WI38 (cell line): ENCODE measurements at regions not wholly inside any gene's neighbourhood (a gene's known extent, or its start where the extent isn't known, plus 50 kb on each side); places are given as distances from the start of the nearest gene placed in this dataset.

Experiments
- H3K4me3 ChIP-seq: 2 replicates; pipeline ENCODE4 v1.5.1; 2011; ENCODE audit warnings: low read depth, mild to moderate bottlenecking, control low read depth, low read length
- TF ChIP-seq, protein P1 (sequence below): IDR thresholded peaks from 2 replicates; pipeline ENCODE4 v1.5.1; 2012; ENCODE audit warnings: low read depth, mild to moderate bottlenecking, control low read depth, low read length

DNA sequence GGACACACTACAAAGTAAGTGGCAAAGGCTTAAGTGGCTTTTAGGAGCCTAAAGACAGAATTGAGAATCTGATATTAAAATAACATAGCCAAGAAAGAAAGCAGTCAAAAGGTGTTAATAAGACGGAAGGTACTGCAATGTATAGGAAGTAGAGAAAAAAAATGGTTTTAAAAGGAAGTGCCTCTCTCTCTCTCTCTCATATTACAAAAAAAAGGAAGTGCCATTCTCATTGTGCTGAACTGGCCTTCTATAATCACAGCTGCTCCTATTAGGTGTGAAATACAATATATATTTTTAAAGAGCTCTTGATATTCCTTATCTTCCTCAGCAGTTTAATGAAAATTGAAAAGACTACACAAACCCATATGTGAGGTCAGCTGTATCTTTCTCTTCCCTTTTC lies 199.4 kb upstream of the NPVF start:
- TF ChIP-seq, protein P1, sequence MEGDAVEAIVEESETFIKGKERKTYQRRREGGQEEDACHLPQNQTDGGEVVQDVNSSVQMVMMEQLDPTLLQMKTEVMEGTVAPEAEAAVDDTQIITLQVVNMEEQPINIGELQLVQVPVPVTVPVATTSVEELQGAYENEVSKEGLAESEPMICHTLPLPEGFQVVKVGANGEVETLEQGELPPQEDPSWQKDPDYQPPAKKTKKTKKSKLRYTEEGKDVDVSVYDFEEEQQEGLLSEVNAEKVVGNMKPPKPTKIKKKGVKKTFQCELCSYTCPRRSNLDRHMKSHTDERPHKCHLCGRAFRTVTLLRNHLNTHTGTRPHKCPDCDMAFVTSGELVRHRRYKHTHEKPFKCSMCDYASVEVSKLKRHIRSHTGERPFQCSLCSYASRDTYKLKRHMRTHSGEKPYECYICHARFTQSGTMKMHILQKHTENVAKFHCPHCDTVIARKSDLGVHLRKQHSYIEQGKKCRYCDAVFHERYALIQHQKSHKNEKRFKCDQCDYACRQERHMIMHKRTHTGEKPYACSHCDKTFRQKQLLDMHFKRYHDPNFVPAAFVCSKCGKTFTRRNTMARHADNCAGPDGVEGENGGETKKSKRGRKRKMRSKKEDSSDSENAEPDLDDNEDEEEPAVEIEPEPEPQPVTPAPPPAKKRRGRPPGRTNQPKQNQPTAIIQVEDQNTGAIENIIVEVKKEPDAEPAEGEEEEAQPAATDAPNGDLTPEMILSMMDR, result no peak

DNA sequence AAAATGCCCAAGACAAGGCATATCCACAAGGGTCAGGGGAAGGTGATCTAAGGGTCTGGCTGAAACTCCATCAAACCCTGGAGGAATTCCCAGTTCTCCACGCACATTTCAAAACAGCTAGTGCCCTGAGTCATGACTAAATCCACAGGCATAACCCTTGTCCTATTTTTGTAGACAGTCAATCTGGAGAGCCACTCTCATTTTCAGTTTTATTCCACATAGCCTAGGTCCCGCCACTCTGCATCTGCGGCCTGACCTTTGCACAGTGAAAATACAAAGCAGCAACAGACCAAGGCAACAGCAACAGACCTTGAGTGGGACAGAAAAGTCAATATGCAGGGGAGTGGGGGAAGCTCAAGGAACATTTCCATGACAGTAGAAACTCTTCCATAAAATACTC lies 201.4 kb upstream of the NPVF start:
- no peak overlapping the region for H3K4me3 ChIP-seq
- TF ChIP-seq, protein P1, result no peak

More for the DNA sequence above, 199.4 kb upstream of the NPVF start:
- H3K4me3 ChIP-seq, result no peak overlapping the region

DNA sequence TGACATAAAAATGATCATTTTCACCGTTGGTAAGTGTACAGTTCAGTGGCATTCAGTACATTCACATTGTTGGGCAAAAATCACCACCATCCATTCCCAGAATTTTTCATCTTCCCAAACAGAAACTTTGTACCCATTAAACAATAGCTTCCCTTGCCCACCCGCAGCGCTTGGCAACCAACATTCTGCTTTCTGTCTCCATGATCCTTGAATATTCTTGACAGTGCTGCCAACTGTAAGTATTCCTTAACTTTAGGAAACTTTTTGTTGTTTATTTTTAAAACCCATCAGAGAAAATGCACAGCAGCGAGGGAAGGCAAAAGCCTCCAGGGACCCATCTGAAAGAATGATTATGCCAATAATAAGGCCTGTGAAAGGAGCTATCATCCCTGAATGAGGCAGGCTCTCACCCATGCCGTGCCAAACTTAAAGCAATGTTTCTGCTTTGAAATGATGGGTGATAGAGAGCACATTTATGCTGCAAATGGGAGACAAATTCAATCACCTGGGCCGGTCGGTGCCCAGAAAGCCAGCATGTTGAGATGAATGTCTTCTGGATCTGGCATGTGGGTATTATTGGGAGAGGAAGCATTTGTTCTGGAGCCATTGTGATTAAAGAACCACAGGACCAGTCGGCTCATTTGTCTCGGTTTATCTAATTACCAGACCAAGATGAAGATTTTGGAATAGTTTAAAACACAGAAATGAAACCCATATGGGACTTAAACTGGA lies 202.1 kb upstream of the NPVF start:
- TF ChIP-seq, protein P1, result no peak
- no peak overlapping the region for H3K4me3 ChIP-seq

DNA sequence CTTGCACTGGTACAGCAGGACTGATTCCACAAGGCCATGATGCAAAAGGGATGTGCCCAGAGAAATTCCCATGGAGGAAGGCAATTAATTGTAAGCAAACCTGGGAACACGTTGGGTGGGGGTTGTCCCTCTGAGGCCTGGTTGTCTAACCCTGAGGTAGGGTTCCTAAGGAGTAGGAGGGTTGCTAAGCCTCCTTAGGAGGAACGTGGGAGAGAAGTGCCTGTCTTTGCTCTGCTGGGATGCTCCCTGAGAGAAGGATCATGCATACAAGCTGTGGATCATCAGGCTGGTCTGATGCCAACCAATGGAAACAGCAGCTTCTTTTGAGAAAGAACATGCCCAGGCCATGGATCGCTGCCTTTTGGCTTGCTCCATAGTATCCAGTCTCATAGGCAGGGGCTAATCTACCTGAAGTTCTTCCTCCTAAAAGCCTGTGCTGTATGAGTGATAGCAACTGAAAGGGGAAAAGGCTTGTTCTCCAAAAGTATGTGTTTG lies 203.7 kb upstream of the NPVF start:
- no peak overlapping the region for H3K4me3 ChIP-seq
- TF ChIP-seq, protein P1, result no peak

DNA sequence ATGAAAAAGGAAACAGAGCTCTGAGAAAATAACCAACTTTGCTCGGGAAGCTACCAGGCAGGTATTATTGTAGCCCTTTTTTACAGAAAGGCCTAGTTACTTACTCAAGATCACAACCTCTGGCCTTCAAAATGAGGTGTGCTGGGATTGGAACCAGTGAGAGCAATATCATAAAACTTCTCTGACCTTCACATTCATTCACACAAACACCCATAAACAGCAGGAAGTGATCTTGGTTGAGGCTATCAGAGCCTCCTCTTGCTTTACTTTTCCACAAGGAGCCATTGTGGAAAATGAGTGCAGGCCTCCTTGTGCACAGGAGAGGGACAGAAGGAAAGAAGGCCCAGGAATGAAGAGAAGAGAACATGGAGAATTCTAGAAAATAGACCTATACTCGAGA lies 204.5 kb upstream of the NPVF start:
- TF ChIP-seq, protein P1, result no peak
- no peak overlapping the region for H3K4me3 ChIP-seq

DNA sequence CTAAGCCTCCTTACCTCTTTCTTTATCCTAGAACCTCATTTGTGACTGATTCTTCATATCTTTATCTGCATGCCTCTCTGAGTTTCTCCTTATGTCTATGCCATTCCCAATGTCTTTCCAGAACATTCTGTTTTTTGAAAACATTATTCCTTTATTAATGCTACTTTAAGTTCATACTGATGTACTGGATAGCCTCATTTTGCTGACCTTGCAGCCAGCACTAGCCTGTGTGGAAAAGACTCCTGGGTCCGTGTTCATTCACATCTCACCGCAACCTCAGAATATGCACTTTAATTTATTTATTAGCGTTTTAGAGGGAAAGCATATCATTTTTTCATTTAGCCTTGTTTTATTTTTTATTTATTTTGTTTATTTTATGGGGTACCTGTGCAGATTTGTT lies 208.1 kb upstream of the NPVF start:
- H3K4me3 ChIP-seq, result no peak overlapping the region

DNA sequence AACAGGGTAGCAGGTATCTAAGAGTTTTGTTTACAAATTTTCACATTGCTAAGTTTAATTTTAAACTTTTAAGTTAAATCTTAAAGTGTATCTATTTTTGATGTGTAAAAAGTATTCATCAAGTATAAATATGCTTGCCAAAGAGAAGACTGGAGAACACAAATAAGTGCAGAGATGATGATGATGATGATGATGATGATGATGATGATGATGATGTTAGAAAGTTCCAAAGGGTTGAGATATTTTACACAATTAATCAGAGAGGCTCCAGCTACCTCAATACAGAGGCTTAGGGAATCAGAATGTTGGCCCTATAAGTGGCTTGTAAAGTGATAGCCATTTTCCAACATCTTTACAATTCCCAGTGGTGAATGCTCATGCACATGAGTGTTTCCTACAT lies 209.0 kb upstream of the NPVF start:
- H3K4me3 ChIP-seq, result no peak overlapping the region
- TF ChIP-seq, protein P1, result no peak

More for the DNA sequence above, 208.1 kb upstream of the NPVF start:
- TF ChIP-seq, protein P1, result no peak
